ENCODE measurements at regions not wholly inside any gene's neighbourhood (a gene's known extent, or its start where the extent isn't known, plus 50 kb on each side); places are given as distances from the start of the nearest gene placed in this dataset.
"Not testable (repeated sequence)": the region's sequence is repeated elsewhere in the genome, so short reads cannot be mapped to it uniquely, and the experiment has no call there.

DNA sequence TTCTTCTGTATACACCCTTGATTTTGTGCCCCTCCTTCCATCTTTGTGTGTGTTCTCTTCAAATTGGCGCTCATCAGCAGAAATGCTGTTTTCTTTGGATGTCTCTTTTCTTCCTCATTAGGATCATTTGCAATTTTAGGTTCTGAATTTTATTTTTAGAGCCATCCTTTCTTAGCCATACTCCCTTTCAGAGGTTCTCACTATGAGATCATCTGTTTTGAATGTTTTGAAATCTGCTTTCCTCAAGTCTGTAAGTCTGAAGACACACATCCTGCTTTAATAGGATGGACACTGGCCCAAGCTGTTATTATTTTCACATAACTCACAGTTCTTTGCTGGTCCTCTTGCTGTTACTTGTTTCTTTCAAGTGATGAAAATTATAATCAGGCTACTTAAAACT is 124.8 kb downstream of the BDH1 start:
- DNase-seq (ENCODE audit: low read depth), result no peak

DNA sequence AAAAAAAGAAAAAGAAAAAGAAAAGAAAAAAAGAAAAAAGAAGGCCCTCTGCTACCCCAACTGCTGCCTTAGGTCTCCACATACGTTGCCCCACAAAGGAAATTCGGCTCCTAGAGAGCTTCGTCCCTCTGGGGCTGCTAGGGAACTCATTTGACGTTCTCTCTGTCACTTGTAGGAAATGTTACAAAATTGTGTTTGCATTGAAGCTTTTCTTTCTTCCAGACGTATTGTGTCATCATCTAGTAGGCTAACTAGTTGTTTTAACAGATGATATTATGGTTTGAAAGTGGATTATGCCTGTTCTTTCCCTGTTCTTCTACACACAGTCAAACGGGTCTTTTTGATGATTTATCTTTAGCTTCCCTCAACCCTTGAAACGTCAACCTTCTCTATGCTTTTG is 125.3 kb downstream of the BDH1 start:
- DNase-seq (ENCODE audit: low read depth), result no peak

DNA sequence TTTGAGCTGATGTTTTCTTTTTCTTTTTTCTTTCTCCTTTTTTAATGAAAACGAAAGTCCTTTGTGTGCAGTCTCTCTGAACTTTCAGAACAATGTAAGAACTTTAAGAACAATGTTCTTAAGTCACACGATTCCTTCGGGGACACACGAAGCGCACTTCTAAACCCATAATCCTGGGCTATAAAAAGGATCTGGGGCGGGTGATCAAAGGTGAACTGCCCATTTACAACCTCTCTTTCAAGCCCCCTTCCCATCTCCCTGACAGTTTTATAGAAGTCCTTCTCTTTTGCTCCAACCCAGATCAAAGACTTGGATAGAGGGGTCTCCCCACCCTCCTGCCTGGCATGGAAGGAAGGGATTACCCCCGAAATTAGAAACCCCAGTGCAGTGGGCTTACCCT is 126.8 kb downstream of the BDH1 start:
- no peak for DNase-seq (ENCODE audit: low read depth)

DNA sequence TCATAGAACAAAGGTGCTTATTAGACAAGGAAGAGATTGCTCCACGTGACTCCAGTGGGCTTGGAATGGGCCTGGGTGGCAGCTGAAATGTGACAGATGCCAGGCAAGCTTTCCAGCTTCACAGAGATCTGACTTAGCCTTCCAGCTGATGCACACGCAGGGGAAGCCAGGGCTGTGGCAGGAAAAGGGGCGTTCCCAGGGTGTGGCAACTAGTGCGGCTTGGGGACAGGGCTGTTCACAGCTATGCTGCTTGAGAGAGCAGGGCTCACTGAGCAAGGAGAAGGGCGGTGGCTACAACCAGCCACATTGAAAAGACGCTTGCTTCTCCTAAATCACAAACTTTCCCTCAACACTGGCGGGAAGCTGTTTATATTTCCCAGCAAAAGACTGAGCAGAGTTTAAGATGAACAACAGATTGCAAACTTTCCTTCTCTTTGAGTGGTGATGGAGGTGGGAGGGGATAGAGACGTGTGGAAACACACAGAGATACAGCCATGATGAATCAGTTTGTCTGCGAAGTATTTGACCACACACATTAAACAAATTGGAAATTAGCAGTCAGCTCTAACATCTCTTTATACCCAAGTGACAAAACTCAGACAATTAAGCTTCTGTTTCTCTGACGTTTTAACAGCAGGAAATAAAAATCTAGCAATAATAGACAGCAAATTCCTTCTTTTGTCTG is 127.5 kb downstream of the BDH1 start:
- DNase-seq (ENCODE audit: low read depth), result peak; percentile 9

DNA sequence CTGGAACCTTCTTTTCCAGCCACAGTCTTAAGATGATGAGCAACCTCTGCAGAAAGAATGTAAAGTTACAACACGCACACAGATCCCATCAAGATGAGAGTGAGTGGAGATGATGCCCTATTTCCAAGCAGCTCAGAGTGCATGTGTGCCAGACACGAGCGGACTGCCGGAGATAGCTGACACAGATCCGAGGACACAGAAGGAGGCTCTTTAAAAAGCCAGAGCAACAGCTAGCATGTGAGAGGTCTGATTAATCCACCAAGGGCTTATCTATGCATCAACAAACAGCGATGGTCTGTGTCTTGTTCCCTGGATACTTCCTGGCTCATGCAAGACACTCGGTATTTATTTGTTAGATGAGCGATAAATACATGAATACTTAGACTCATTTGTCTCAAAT is 128.6 kb upstream of the DLG1 start:
- no peak for DNase-seq (ENCODE audit: low read depth)

DNA sequence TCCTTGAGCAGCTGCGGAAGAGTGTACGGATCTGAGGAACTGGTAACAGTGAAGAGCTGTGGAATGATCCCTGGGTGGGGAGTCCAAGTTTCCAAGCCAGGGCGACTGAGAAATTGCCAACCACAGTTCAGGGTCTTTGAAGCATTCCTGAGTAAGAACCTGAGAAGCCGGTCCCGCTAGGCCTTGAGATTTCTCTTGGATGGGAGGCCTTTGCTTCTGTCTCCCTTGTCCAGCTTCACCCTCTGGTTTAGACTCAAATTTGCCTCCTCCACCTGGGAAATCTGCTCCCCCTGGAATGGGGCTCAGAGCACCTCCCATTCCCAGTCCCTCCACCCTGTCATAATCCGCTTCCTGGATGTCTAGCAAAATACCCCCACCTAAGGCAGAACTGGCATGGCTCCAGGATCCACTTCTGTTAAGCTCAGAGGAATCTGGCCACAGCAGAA is 127.7 kb upstream of the DLG1 start:
- no peak for DNase-seq (ENCODE audit: low read depth)

DNA sequence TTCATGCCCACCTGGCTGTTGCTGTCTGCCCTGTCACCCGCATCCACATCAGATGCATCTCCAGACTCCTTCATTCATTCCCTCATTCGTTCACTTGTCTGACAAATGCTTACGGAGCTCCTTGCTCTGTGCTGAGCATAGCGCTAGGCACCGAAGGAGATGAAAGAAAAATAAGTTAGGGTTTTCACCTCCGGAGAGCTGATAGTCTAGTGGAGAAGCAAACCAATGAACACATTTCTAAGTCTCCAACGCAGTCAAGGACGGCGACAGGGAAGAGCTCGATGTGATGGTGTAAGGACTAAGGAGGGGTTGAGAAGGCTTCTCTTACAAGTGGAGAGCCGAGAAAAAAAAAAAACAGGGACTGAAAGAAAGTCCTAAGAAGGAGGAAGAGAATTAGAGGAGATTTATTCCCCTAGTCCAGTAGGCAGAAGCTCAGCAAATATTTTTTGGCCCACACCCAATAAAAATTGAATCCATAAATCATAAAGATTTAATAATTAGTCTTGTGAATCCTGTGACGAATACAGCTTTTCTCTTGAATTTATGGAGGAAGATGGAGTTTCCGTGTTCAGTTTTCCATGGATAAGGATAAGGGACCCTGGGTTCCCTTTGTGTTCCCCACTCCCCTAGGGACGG is 127.2 kb upstream of the DLG1 start:
- no peak for DNase-seq (ENCODE audit: low read depth)

DNA sequence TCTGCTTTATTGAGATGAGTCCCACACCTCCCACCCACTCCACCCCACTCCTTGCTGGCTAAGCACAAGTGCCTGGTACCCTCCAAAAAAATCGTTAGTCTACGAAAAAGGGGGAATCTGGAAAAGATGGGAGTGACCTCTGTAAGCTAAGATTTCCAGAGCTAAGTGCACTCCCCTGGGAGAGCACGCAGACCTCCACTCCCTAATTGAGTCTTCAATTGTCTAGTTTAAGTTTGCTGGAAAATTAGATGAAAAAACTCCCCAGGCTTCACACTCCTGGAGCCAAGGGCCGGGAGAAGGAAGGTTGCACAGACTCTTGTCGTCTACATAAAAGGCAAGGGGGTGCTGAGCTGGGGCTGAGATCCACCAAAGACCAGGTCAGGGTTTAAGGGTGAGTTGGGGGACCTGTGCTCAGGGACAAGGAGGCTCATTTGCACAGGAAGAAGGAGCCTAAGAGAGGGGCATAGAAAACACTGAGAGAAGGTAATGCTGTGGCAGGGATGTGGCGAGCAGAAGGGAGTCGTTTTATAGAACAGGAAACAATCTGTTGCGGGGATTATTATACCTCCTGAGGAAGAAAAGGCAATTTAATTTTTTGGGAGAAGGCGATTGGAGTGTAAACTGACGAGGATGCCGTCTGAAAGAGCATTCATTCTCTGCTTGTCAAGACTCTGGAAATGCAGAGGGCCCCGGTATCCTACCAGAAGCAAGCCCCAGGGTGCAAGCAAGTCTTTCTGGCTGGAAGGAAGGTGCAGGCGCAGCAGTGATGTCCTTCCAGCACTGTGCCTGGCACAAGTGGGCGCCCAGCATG is 126.5 kb upstream of the DLG1 start:
- no peak for DNase-seq (ENCODE audit: low read depth)

DNA sequence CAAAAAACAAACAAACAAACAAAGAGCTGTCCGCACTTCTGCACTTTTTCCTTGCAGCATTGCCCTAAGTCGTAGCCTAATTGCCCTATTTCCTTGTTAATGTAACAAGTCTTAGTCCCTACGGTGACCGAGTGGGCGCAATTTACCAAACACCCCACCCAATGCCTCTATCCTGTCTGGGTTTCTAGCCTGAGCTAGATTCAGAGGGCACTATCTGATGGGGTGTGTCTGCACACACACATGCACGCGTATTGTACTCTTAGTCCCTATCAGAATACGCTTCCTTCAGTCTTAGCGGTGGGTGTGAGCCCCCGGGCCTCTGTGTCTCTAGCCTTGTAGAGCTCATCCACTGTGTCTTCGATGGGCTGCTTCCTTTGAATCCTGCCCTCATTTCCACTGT is 125.9 kb upstream of the DLG1 start:
- DNase-seq (ENCODE audit: low read depth), result no peak

DNA sequence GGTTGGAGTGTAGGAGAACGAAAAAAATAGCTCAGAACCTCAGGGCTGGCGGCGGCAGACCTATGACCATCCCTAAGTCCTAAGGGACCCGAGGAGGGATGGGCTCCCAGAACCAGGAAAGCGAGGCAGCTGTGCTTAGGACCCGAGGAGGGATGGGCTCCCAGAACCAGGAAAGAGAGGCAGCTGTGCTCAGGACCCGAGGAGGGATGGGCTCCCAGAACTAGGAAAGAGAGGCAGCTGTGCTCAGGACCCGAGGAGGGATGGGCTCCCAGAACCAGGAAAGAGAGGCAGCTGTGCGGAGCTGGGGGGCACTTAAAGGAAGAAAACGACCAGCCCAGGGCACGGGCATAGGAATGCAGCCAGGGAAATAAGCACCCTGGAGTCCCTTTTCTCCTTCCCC is 125.0 kb upstream of the DLG1 start:
- no peak for DNase-seq (ENCODE audit: low read depth)

DNA sequence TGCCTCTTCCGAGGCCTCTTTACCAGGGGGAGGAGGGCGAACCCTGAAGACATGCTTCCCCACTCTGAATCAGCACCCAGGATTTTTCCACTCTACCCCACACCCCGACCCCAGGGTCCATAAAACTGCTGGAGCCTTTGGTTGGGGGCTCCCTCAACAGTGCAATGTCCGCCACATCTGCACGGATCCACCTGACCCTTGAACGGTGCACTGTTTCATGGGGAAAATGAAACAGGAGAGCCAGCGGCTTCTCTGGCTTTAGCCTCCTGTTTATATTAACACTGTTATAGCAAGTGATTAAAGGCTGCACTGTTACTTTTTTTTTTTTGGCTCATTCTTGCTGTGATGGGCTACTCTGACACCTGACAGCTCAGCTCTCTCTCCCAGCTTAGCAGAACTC is 124.1 kb upstream of the DLG1 start:
- no peak for DNase-seq (ENCODE audit: low read depth)

DNA sequence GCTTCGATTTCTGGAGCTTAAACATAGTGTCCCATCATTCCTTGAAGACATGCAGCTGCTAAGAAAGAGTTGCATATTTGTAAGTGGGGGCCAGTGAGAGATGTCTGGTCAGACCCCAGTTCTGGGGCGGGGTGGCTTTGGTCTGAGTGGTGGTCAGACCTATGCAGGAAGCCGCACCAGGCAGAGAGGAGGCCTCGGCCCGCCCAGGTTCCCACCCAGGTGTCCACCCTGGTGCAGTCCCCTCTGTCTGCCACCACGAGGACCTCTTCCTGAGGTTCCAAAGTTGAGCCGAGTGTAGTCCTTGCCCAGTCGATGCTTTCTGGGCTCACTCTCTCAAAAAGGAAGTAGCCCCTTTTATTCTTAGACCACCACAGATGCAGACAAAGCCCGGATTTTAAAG is 122.6 kb upstream of the DLG1 start:
- no peak for DNase-seq (ENCODE audit: low read depth)

DNA sequence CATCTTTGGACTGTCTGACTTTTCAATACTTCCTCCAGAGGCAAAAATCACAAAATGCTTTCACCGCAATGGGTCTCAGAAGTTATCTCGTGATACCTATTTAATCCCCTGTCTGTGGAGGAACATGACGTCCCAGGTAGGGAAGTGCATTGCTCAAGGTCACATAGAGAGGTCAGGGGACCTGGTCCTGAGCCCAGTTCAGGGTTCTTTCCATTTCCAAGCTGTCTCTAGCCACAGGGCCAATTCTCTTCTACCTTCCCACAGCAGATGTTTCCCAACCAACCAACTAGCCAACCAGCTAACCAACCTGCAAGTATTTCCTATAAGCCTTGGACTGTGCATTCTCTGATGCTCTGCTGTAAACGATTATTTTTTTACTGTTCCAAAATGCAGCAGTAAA is 122.2 kb upstream of the DLG1 start:
- DNase-seq (ENCODE audit: low read depth), result no peak

DNA sequence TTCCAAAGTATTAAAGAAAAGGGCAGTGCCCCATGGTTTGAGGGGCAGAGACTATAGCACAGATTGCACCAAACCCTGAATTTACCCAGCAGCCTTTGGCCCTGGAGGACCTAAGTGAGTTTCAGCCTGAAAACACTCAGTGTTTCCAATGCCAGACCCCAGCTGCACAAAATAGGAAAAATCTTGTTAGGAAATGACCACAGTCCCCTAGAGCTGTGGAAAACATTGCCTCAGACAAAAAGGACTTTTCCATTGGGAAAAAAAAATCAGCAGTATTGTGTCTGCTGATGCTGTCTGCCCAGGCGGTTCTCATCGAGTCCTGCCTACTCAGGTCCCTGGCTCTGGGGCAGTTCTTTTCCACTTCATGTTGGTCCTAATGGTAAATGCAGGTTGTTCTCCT is 121.7 kb upstream of the DLG1 start:
- DNase-seq (ENCODE audit: low read depth), result no peak

DNA sequence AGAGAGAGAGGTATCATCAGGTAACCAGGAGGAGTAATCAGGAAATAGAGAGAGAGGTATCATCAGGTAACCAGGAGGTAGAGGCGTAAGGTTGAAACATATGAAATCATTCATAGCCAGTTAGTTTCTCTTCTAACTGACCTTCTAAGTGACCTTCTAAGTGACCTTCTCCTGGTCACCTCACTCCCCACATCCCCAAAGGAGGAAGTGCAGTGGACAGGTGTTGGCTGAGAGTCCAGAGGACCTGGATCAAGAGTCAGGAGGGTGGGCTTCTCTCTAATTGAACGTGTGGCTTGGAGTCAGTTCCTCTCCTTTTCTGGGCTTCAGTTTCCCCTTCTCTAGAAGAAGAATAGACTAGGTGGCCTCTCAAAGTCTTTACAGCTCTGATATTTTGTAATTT is 121.3 kb upstream of the DLG1 start:
- DNase-seq (ENCODE audit: low read depth), result no peak

DNA sequence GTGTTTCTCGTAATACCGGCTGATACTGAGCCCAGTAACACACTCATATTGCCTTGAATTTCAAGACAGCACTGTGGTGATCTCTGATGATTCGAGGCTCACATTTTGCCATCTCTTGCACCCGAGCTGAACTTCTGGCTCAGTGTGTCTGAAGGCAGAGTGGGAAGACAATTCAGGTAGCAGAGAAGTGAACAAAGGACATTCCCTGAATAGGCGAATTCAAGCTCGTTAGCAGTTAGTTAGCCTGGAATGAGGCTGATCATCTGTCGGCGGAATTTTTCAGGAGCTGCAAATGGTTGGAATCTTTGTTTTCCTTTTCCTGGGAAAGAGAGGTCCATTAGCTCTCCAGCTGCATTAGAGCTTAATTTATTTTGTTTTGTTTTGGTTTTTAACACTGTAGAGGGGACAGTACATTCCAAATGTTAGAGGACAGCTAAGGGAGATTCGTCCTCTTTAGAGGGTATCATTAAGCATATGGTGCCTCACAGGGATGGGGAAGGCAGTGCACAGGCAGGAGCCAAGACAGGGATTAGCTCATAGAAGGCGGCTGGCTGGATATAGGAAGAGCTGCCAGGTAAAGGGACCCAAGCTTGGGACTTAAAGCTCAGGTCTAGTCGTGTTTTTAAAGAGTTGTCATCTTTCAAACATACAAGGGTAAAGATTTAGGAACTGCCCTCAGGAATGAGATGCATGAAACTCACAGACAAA is 119.7 kb upstream of the DLG1 start:
- DNase-seq (ENCODE audit: low read depth), result no peak

DNA sequence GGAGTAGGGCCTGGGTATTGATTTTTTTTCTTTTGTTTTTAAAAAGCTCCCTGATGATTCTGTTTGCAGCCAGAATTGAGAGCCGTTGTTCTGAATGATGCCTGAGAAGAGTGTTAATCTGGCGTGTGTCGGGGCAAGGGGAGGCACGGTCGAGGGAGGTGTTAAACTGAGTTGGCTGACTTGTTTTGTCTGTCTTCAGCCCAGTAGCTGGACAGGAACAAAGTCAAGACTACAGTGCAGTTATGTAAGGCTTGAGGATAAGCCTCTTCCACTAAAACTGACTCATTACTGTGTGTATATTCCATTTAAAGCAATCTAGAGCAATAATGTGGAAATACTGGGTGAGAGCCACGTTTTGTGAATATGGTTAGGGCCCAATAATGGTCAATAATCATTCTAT is 119.0 kb upstream of the DLG1 start:
- DNase-seq (ENCODE audit: low read depth), result no peak

DNA sequence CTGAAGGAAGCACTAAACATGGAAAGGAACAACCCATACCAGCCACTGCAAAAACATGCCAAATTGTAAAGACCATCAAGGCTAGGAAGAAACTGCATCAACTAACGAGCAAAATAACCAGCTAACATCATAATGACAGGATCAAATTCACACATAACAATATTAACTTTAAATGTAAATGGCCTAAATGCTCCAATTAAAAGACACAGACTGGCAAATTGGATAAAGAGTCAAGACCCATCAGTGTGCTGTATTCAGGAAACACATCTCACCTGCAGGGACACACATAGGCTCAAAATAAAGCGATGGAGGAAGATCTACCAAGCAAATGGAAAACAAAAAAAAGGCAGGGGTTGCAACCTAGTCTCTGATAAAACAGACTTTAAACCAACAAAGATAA is 113.5 kb upstream of the DLG1 start:
- not testable (repeated sequence) for DNase-seq (ENCODE audit: low read depth)

DNA sequence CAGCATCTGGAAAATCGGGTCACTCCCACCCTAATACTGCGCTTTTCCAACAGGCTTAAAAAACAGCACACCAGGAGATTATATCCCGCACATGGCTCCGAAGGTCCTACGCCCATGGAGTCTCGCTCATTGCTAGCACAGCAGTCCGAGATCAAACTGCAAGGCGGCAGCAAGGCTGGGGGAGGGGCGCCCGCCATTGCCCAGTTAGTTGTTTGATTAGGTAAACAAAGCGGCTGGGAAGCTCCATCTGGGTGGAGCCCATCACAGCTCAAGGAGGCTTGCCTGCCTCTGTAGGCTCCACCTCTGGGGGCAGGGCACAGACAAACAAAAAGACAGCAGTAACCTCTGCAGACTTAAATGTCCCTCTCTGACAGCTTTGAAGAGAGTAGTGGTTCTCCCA is 111.8 kb upstream of the DLG1 start:
- not testable (repeated sequence) for DNase-seq (ENCODE audit: low read depth)

DNA sequence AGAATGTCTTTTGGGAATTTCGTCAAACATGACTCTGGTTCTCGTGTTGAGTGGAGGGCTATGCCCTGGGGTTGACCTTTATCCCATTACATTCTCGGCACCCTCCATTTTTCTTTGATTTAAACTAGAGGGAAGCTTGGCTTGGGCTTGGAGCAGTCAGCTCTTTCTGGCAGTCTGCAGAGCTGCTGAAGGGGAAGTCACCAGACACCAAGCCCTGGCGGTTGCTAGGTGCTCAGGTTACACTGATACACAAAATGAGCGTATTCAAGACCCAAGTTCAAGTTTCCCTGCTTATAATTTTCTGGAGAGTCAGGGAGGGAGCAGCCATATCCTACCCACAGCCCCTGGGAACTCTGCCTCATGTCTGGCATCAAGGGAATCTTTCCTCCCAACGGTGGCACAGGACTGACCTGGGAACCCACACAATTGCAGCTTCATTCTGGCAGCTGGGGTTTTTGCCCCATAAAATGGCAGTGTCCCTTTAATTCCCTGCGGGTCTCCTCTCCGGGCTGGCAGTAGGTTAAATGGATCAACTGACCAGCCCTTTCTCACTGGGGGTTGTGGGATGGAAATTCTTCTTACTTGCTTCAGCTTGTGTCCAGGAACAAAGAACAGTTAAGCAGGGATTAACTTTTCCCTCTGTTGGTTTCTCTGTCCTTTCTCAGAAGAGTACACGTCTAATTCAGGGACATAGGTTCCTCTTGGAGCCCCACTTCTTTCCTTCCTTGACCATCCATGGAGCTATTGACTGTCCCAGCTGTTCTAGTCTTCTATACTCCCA is 110.0 kb upstream of the DLG1 start:
- no peak for DNase-seq (ENCODE audit: low read depth)

DNA sequence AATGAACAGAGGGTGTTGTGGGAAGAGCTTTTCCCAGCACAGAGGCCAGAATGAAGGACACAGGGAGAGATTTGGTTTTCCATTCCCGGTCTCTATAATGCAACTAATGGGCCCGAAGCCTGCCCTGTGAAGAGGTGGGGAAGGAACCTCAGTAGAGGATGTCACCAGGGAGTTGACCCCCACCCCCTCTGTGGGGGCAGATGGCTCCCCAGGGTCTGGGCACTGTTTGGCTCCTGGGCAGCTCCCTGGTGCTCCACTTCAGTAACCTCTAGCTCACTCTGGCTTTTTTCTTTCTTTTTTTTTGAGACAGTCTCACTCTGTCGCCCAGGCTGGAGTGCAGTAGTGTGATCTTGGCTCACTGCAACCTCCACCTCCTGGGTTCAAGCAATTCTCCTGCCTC is 109.1 kb upstream of the DLG1 start:
- DNase-seq (ENCODE audit: low read depth), result no peak

DNA sequence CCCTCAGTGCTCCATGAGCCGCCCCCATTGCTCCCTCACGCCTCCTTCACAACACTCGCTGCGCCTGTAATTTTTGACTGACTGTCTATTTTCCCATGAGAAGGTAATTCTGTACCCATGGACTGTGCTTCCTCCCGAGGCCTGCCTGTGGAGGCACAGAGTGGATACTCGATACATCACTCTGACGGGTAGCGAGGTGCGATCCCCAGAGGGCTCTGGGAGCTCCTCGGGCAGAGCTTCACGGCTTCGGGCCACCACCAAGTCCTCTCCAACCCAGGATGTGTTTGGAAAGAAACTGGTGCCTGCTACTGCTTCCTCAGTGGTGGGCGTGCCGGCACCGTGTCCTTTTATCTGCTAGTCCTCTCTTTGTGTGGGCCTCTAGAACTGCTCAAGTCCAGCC is 108.6 kb upstream of the DLG1 start:
- no peak for DNase-seq (ENCODE audit: low read depth)
